ENCODE measurements at regions not wholly inside any gene's neighbourhood (a gene's known extent, or its start where the extent isn't known, plus 50 kb on each side); places are given as distances from the start of the nearest gene placed in this dataset.
"Not testable (repeated sequence)": the region's sequence is repeated elsewhere in the genome, so short reads cannot be mapped to it uniquely, and the experiment has no call there.

DNA sequence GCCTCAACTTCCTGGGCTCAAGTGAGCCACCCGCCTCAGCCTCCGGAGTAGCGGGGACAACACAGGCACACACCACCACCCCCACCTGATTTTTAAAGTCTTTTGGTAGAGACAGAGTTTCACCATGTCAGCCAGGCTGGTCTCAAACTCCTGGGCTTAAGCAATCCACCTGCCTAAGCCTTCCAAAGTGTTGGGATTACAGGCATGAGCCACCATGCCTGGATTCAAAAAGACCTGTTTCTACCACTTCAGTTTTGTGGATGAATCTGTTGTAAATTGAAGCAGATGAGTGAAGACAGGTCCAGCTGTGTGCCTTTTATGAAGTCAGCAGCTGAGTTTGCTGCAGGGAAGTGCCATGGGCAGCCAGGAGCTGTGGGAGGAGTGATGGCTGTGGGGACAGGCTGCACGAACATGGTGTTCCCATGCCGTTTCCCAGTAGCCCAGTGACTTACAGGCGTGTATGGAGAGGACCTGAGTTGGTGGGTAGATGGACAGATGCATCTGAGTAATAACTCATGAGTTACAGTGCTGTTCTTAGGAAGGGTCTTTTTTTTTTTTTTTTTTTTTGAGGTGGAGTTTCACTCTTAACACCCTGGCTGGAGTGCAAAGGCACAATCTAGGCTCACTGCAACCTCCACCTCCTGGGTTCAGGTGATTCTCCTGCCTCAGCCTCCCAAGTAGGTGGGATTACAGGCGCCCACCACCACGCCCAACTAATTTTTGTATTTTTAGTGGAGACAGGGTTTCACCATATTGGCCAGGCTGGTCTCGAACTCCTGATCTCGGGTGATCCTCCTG, 122.5 kb upstream of the TPTE start:
- TF ChIP-seq, protein P1, sequence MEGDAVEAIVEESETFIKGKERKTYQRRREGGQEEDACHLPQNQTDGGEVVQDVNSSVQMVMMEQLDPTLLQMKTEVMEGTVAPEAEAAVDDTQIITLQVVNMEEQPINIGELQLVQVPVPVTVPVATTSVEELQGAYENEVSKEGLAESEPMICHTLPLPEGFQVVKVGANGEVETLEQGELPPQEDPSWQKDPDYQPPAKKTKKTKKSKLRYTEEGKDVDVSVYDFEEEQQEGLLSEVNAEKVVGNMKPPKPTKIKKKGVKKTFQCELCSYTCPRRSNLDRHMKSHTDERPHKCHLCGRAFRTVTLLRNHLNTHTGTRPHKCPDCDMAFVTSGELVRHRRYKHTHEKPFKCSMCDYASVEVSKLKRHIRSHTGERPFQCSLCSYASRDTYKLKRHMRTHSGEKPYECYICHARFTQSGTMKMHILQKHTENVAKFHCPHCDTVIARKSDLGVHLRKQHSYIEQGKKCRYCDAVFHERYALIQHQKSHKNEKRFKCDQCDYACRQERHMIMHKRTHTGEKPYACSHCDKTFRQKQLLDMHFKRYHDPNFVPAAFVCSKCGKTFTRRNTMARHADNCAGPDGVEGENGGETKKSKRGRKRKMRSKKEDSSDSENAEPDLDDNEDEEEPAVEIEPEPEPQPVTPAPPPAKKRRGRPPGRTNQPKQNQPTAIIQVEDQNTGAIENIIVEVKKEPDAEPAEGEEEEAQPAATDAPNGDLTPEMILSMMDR (IDR thresholded peaks at IDR 0.05 in 8 of 11, conservative IDR thresholded peaks at IDR 0.05 in 3 of 11): not testable (repeated sequence)
- not testable (repeated sequence) for TF ChIP-seq POLR2AphosphoS5, POLR2A (IDR thresholded peaks at IDR 0.05)
